Smooth muscle cell (in vitro differentiated cells): ENCODE measurements at regions not wholly inside any gene's neighbourhood (a gene's known extent, or its start where the extent isn't known, plus 50 kb on each side); places are given as distances from the start of the nearest gene placed in this dataset.

Experiments used
- DNase-seq: peaks from one replicate; lab custom pipeline; 2025; ENCODE audit not compliant: unreplicated experiment; lab: John Stamatoyannopoulos, UW
- H2AFZ ChIP-seq: fragments of 200-600 bp; sonication (generic); 2 replicates; pipeline ENCODE4 v1.6.0; 2016; ENCODE audit warnings: antibody characterized with exemption, low read depth, mild to moderate bottlenecking
- H3F3A ChIP-seq: fragments of 200-600 bp; sonication (generic); 2 replicates; pipeline ENCODE4 v1.6.0; 2017; ENCODE audit warnings: antibody characterized with exemption, low read depth
- H3K27ac ChIP-seq: fragments of 200-600 bp; sonication (generic); 2 replicates; pipeline ENCODE4 v1.5.1; 2016; ENCODE audit warnings: low read depth, mild to moderate bottlenecking
- H3K27me3 ChIP-seq: fragments of 200-600 bp; sonication (generic); 2 replicates; pipeline ENCODE4 v1.6.1; 2016; ENCODE audit warnings: low read depth, mild to moderate bottlenecking
- H3K36me3 ChIP-seq: fragments of 200-600 bp; sonication (generic); 2 replicates; pipeline ENCODE4 v1.5.1; 2016; ENCODE audit warnings: low read depth
- H3K4me1 ChIP-seq: fragments of 200-600 bp; sonication (generic); 2 replicates; pipeline ENCODE4 v1.5.1; 2016; ENCODE audit warnings: low read depth
- H3K4me2 ChIP-seq: fragments of 200-600 bp; sonication (generic); 2 replicates; pipeline ENCODE4 v1.6.0; 2016; ENCODE audit warnings: mild to moderate bottlenecking
- H3K4me3 ChIP-seq: fragments of 200-600 bp; sonication (generic); 2 replicates; pipeline ENCODE4 v1.5.1; 2016; ENCODE audit warnings: mild to moderate bottlenecking
- H3K79me2 ChIP-seq: fragments of 200-600 bp; sonication (generic); 2 replicates; pipeline ENCODE4 v1.6.0; 2016; ENCODE audit warnings: low read depth, mild to moderate bottlenecking
- H3K9ac ChIP-seq: fragments of 200-600 bp; sonication (generic); 2 replicates; pipeline ENCODE4 v1.6.0; 2016; ENCODE audit warnings: low read depth
- H3K9me3 ChIP-seq: fragments of 200-600 bp; sonication (generic); replicated peaks from 2 replicates; pipeline ENCODE4 v1.5.1; 2016; ENCODE audit warnings: low read depth
- H4K20me1 ChIP-seq: fragments of 200-600 bp; sonication (generic); 2 replicates; pipeline ENCODE4 v1.6.0; 2016; ENCODE audit warnings: low read depth
- CTCF ChIP-seq: fragments of 200-600 bp; sonication (generic); IDR thresholded peaks from 2 replicates; pipeline ENCODE4 v1.5.1; 2017; ENCODE audit warnings: borderline replicate concordance, mild to moderate bottlenecking, antibody characterized with exemption; ENCODE audit not compliant: insufficient read depth, poor library complexity, severe bottlenecking
- WGBS: methylation state at CpG from one replicate; pipeline ENCODE4 v1.1.7; 2016; ENCODE audit warnings: low lambda C conversion rate; 5-methylcytosine and 5-hydroxymethylcytosine counted together

- Histone ChIP-seq H3K27me3 (peaks cover 16% of the 10 kb centered on the region), H3K79me2 (no peaks in the 10 kb centered on the region), H3K9me3 (no peaks in the 10 kb centered on the region), H3K4me2 (no peak overlapping the region), H3K4me3 (no peak overlapping the region), H4K20me1 (no peaks in the 10 kb centered on the region), H3K4me1 (peaks cover 5% of the 10 kb centered on the region), H3K27ac (no peak overlapping the region), H3K9ac (no peak overlapping the region), H2AFZ (no peak overlapping the region), H3F3A (no peaks in the 10 kb centered on the region), H3K36me3 (no peaks in the 10 kb centered on the region)
- TF ChIP-seq CTCF: no peak
- DNase-seq: no peak
- 88% methylated on average over 1 of the region's 1 CpG for WGBS
Measured at GRCh38 chr18:46377557-46377956, 273.4 kb downstream of the HAUS1 start.

- no peak for TF ChIP-seq CTCF
- H3K9me3 ChIP-seq: no peaks in the 10 kb centered on the region
- no peaks in the 10 kb centered on the region for H3K36me3 ChIP-seq
- H3K79me2 ChIP-seq: no peaks in the 10 kb centered on the region
- H4K20me1 ChIP-seq: no peaks in the 10 kb centered on the region
- no peak for DNase-seq
- H3K27ac ChIP-seq: no peak overlapping the region
- H3K4me1 ChIP-seq: peaks cover under 1% of the 10 kb centered on the region
- H3K9ac ChIP-seq: no peak overlapping the region
- no peak overlapping the region for H3K4me2 ChIP-seq
- H3K4me3 ChIP-seq: no peak overlapping the region
- H3F3A ChIP-seq: no peaks in the 10 kb centered on the region
- H2AFZ ChIP-seq: no peak overlapping the region
- H3K27me3 ChIP-seq: peaks cover 16% of the 10 kb centered on the region
- 83% methylated on average over 12 of the region's 12 CpGs for WGBS
Measured at GRCh38 chr18:46378126-46378863, 274.1 kb downstream of the HAUS1 start.

GRCh38 chr18:46378864-46379207 is 274.7 kb downstream of the HAUS1 start:
- Histone ChIP-seq H3F3A (no peaks in the 10 kb centered on the region), H4K20me1 (no peaks in the 10 kb centered on the region), H3K36me3 (no peaks in the 10 kb centered on the region), H3K4me2 (no peak overlapping the region), H3K9me3 (no peaks in the 10 kb centered on the region), H3K4me3 (no peak overlapping the region), H3K27me3 (peaks cover 16% of the 10 kb centered on the region), H2AFZ (no peak overlapping the region), H3K4me1 (no peaks in the 10 kb centered on the region), H3K79me2 (no peaks in the 10 kb centered on the region), H3K27ac (no peak overlapping the region), H3K9ac (no peak overlapping the region)
- DNase-seq: no peak
- TF ChIP-seq CTCF: no peak
- WGBS: 88% methylated on average over 4 of the region's 4 CpGs

GRCh38 chr18:46379323-46379950 is 275.3 kb downstream of the HAUS1 start:
- peaks cover 16% of the 10 kb centered on the region for H3K27me3 ChIP-seq
- H3K4me3 ChIP-seq: no peak overlapping the region
- no peak for TF ChIP-seq CTCF
- H3K4me2 ChIP-seq: no peak overlapping the region
- H3K36me3 ChIP-seq: no peaks in the 10 kb centered on the region
- no peaks in the 10 kb centered on the region for H3K79me2 ChIP-seq
- no peak overlapping the region for H3K27ac ChIP-seq
- H3K4me1 ChIP-seq: no peaks in the 10 kb centered on the region
- no peaks in the 10 kb centered on the region for H4K20me1 ChIP-seq
- no peaks in the 10 kb centered on the region for H3F3A ChIP-seq
- H2AFZ ChIP-seq: no peak overlapping the region
- H3K9me3 ChIP-seq: no peaks in the 10 kb centered on the region
- no peak overlapping the region for H3K9ac ChIP-seq
- 77% methylated on average over 11 of the region's 11 CpGs for WGBS
- no peak for DNase-seq
